Gastroesophageal sphincter (tissue), 3 donors: ENCODE measurements at regions not wholly inside any gene's neighbourhood (a gene's known extent, or its start where the extent isn't known, plus 50 kb on each side); places are given as distances from the start of the nearest gene placed in this dataset.

Experiments used
- CTCF ChIP-seq, 4 experiments: fragments of 200-600 bp in 2 of 4; fragments of 450-650 bp in 2 of 4; sonication (generic) in 1 of 4; IDR thresholded peaks; one replicate each; pipeline ENCODE4 v1.5.1; 2017 to 2019; ENCODE audit warnings: antibody characterized with exemption in 4 of 4, mild to moderate bottlenecking in 2 of 4, moderate library complexity in 2 of 4
- POLR2A ChIP-seq, 2 donors: fragments of 450-650 bp; IDR thresholded peaks; one replicate each; pipeline ENCODE4 v1.6.1; 2017; ENCODE audit warnings: antibody characterized with exemption in 2 of 2, mild to moderate bottlenecking in 2 of 2, moderate library complexity in 1 of 2
- POLR2AphosphoS5 ChIP-seq: sonication (generic); formaldehyde crosslinking; IDR thresholded peaks from one replicate; pipeline ENCODE4 v1.6.1; 2017; ENCODE audit warnings: antibody characterized with exemption

DNA sequence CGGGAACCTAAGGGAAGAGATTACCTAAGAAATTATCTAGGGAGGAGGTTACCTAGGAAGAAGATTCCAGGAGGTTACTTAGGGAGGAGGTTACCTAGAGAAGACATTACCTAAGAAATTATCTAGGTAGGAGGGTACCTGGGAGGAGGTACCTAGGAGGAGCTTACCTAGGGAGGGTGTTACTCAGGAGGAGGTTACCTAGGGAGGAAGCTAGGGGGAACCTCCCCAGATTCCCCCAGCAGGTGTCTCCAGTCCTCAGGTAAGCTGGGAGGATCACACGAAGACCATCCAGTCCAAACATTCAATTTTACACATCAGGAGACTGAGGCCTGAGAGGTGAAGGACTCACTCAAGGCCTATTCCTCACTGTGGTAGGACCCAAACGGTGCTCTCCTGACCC is 482.8 kb downstream of the TBC1D22A start:
- TF ChIP-seq CTCF (IDR thresholded peaks at IDR 0.05), result no peak
- TF ChIP-seq POLR2A (IDR thresholded peaks at IDR 0.05), result no peak
- no peak for TF ChIP-seq POLR2AphosphoS5
